ENCODE measurements at regions not wholly inside any gene's neighbourhood (a gene's known extent, or its start where the extent isn't known, plus 50 kb on each side); places are given as distances from the start of the nearest gene placed in this dataset.

DNA sequence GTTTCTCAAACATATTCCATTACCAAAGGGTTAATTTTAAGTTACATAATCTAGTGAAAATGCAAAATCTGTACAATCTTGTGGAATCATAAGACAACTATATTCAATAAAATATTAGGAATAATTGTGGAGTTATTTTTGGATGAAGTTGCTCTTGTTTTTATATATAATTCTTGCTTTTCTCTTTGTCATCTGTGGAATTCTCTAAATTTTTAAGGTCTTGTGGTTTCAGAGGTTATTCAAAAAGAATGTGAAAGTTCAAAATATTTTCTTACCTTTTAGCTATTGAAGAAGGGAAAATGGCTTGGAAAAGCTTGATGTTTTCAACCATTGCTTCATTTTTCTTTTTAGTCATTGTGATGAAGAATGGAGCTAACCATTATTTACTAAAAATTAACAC lies 552.1 kb downstream of the TFEC start:
- no peaks in the 10 kb centered on the region for H3K79me2 ChIP-seq (ENCODE audit: control insufficient read depth, insufficient read depth, low read length)
- no peaks in the 10 kb centered on the region for H3K36me3 ChIP-seq (ENCODE audit: control insufficient read depth in 2 of 2, extremely low read depth in 1 of 2, insufficient read depth in 2 of 2, low read length in 2 of 2)
- no peak overlapping the region for H3K4me3 ChIP-seq (replicated peaks in 1 of 3; ENCODE audit: insufficient read depth in 1 of 3, low read depth in 1 of 3, low read length in 3 of 3)
- DNase-seq (ENCODE audit: low read depth, low spot score), result no peak
- H3K27ac ChIP-seq (ENCODE audit: insufficient read depth, low read depth, low read length), result no peak overlapping the region
- H2AFZ ChIP-seq (ENCODE audit: low read depth, low read length), result no peak overlapping the region
- BruUV-seq (replicated peaks), result no TSS peak
- peaks cover 6% of the 10 kb centered on the region for H3K4me1 ChIP-seq (ENCODE audit: control insufficient read depth, extremely low read depth, insufficient read depth, low read length)
- no peak overlapping the region for H3K9ac ChIP-seq (replicated peaks; ENCODE audit: extremely low read depth, insufficient read depth, low read length)
- intact Hi-C loops (cut with micrococcal nuclease), result loop anchor here (10.0 kb wide), 1 partner anchor 554 kb away; the partner anchor contains the start of gene MDFIC
- no peaks in the 10 kb centered on the region for H3K9me1 ChIP-seq (replicated peaks; ENCODE audit: control insufficient read depth, extremely low read depth, insufficient read depth, low read length)
- no peak overlapping the region for H3K4me2 ChIP-seq (ENCODE audit: insufficient read depth, low read length)
- CTCF ChIA-PET, result interaction anchor here (0.6 to 2.1 kb wide), 6 partner anchors 9 to 202 kb away, joined by 3 to 7 read pairs (median 3); no protein-coding TSS in a partner anchor
- H3K27me3 ChIP-seq (ENCODE audit: control insufficient read depth in 2 of 2, insufficient read depth in 2 of 2, low read length in 2 of 2), result peaks cover 7 to 19% of the 10 kb centered on the region in 2 experiments
- dilution Hi-C loops (cut with MboI; ENCODE audit: extremely low pct_ligation_motif_present, low sequenced_read_pairs), result no loop called here
- no peaks in the 10 kb centered on the region for H4K20me1 ChIP-seq (replicated peaks; ENCODE audit: control insufficient read depth, extremely low read depth, insufficient read depth, low read length)
- H3K9me3 ChIP-seq (replicated peaks; ENCODE audit: control insufficient read depth, insufficient read depth, low read length), result no peaks in the 10 kb centered on the region
- POLR2A ChIA-PET, result interaction anchor here (0.6 kb wide), 1 partner anchor 555 kb away, joined by 3 read pairs; no protein-coding TSS in a partner anchor
- no peak for FAIRE-seq
- TF ChIP-seq, protein P1, sequence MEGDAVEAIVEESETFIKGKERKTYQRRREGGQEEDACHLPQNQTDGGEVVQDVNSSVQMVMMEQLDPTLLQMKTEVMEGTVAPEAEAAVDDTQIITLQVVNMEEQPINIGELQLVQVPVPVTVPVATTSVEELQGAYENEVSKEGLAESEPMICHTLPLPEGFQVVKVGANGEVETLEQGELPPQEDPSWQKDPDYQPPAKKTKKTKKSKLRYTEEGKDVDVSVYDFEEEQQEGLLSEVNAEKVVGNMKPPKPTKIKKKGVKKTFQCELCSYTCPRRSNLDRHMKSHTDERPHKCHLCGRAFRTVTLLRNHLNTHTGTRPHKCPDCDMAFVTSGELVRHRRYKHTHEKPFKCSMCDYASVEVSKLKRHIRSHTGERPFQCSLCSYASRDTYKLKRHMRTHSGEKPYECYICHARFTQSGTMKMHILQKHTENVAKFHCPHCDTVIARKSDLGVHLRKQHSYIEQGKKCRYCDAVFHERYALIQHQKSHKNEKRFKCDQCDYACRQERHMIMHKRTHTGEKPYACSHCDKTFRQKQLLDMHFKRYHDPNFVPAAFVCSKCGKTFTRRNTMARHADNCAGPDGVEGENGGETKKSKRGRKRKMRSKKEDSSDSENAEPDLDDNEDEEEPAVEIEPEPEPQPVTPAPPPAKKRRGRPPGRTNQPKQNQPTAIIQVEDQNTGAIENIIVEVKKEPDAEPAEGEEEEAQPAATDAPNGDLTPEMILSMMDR (IDR thresholded peaks at IDR 0.05; ENCODE audit: extremely low read depth in 1 of 2, insufficient read depth in 1 of 2, low read depth in 1 of 2, low read length in 2 of 2), result no peak
- TF ChIP-seq POLR2AphosphoS5 (IDR thresholded peaks at IDR 0.05; ENCODE audit: insufficient read depth, low read depth, low read length) (no peak), MYC (IDR thresholded peaks at IDR 0.05; ENCODE audit: low read depth, low read length) (no peak), EZH2 (IDR thresholded peaks at IDR 0.05; ENCODE audit: borderline replicate concordance, low read depth, low read length, severe bottlenecking) (no peak), GATA2 (IDR thresholded peaks at IDR 0.05; ENCODE audit: insufficient read depth, insufficient read length, low read depth, low read length) (no peak), JUN (IDR thresholded peaks at IDR 0.05; ENCODE audit: borderline replicate concordance, insufficient read depth, insufficient read length, low read depth) (no peak), POLR2A (IDR thresholded peaks at IDR 0.05; ENCODE audit: low read depth, low read length) (no peak), FOS (IDR thresholded peaks at IDR 0.05; ENCODE audit: borderline replicate concordance, insufficient read depth, low read length) (no peak)
- TF ChIP-seq, protein P2, sequence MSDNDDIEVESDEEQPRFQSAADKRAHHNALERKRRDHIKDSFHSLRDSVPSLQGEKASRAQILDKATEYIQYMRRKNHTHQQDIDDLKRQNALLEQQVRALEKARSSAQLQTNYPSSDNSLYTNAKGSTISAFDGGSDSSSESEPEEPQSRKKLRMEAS (IDR thresholded peaks at IDR 0.05; ENCODE audit: insufficient read depth, insufficient read length), result no peak

Data from endothelial cell of umbilical vein (primary cell).